Muscle layer of colon (tissue), 2 donors: ENCODE measurements at regions not wholly inside any gene's neighbourhood (a gene's known extent, or its start where the extent isn't known, plus 50 kb on each side); places are given as distances from the start of the nearest gene placed in this dataset.

ENCODE experiments used
- H3K27ac ChIP-seq: one replicate; pipeline ENCODE4 v1.7.0; 2013; ENCODE audit warnings: low read depth, mild to moderate bottlenecking, low read length, moderate library complexity
- H3K27me3 ChIP-seq, 2 donors: one replicate each; pipeline ENCODE4 v1.7.0; 2013; ENCODE audit warnings: low read length in 2 of 2, mild to moderate bottlenecking in 2 of 2; ENCODE audit not compliant: insufficient read depth in 2 of 2, control insufficient read depth in 1 of 2
- H3K36me3 ChIP-seq: one replicate; pipeline ENCODE4 v1.7.0; 2013; ENCODE audit warnings: mild to moderate bottlenecking, low read length; ENCODE audit not compliant: insufficient read depth
- H3K4me1 ChIP-seq: one replicate; pipeline ENCODE4 v1.7.0; 2013; ENCODE audit warnings: mild to moderate bottlenecking, low read length; ENCODE audit not compliant: insufficient read depth
- H3K4me3 ChIP-seq, 2 donors: one replicate each; pipeline ENCODE4 v1.7.0; 2013; ENCODE audit warnings: low read length in 2 of 2, low read depth in 1 of 2, mild to moderate bottlenecking in 1 of 2, moderate library complexity in 1 of 2
- H3K9ac ChIP-seq: one replicate; pipeline ENCODE4 v1.7.0; 2013; ENCODE audit warnings: low read length
- H3K9me3 ChIP-seq: one replicate; pipeline ENCODE4 v1.7.0; 2013; ENCODE audit warnings: mild to moderate bottlenecking, low read length
- donor health status: abdominal sarcoma.
- donor health status: Adenocarcinoma of cecum.

DNA sequence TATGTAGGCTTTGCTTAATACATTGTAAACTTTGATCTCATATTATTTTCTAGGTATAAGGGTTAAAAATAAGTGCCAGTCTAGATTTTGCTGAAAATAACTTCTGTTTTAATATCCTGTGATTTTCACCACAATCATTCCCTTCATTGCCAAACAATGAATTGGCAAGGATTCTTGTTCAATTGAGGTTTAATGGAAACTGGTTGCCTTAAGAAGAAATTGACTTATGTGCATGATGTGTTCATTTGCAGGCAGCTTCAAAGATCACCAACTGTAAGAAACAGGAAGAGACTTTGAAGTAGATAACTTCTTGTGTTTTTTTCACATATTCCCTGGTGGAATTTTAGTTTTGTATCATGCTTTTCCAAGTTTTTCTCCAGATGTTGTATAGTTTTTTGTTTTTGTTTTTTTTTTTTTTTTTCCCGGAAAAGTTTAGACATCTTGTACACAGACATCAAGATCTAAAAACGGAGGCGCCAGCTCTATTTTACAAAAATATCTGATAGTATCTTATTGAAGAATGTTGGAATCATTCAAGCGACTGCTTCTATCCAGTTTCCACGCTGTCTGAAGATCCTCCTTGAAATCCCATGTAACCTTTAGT lies 108.3 kb downstream of the POSTN start:
- Histone ChIP-seq H3K9ac (no peak overlapping the region), H3K27ac (no peak overlapping the region), H3K4me3 (no peak overlapping the region), H3K9me3 (no peaks in the 10 kb centered on the region), H3K27me3 (no peaks in the 10 kb centered on the region), H3K36me3 (no peaks in the 10 kb centered on the region), H3K4me1 (peaks cover 16% of the 10 kb centered on the region)

DNA sequence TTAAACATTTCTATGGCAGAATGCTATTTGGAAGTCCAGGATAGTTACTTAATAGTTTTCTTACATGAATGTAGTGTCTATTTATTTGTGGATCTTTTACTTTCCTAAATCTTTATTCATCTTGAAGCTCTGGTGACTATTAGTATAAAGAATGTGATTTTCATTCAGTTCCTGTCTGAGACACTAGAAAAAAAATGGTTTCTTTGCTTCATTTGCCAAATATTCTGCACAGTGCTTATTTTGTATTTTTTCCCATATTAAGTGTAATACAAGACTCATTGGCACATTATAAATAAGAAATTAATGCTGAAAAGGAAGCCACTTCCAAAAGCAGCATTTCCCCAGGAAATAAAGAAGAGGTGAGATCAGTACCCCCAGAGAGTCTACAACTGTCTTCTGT lies 109.8 kb downstream of the POSTN start:
- Histone ChIP-seq H3K4me3 (no peak overlapping the region), H3K4me1 (peaks cover 12% of the 10 kb centered on the region), H3K27me3 (no peaks in the 10 kb centered on the region), H3K27ac (no peak overlapping the region), H3K9ac (no peak overlapping the region), H3K9me3 (no peaks in the 10 kb centered on the region), H3K36me3 (no peaks in the 10 kb centered on the region)

DNA sequence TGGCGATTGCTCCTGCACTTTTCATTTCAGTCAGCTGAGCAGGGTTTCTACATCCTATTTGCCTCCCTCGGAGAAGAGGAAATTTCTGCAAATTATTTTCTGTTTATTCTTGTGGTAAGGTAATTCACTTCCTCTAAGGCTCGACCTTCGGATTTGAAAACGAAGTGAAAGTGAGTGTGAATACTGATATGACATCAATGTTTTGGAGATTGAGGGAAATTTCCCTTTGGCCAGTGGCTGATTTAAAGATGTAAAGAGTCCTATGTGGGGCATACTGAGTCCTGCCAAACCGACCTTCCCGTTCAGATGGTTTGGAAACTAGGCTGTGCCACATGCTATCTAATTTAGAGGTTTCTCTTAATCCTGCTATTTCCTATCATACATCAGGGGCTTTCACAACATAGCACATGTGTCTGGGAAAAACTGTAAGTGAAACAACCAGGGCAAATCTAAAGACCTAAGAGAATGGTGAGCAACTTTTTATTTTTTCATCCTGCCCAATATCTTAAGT lies 112.3 kb downstream of the POSTN start:
- no peak overlapping the region for H3K9ac ChIP-seq
- no peak overlapping the region for H3K4me3 ChIP-seq
- H3K27me3 ChIP-seq, result no peaks in the 10 kb centered on the region
- no peaks in the 10 kb centered on the region for H3K9me3 ChIP-seq
- H3K4me1 ChIP-seq, result peaks cover 16% of the 10 kb centered on the region
- H3K36me3 ChIP-seq, result no peaks in the 10 kb centered on the region
- no peak overlapping the region for H3K27ac ChIP-seq

DNA sequence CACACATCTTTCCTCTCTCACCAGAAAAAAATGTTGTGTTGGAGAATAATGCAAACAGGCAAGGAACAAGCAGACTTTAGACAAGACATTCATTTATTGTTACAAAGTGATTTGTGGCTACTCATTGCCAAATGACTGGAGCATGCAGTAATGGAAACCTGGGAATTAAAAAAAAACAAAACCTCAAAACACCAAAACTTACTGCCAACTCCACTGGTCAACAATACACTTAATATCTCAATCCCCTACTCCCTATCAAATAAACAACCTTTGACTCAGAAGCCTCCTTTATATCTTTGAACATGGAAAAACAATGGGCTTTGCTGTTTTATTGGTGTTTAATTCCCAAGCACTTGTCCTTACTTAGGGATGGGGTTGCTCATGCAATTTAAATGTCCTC lies 112.8 kb downstream of the POSTN start:
- Histone ChIP-seq H3K36me3 (no peaks in the 10 kb centered on the region), H3K27ac (no peak overlapping the region), H3K4me3 (no peak overlapping the region), H3K4me1 (peaks cover 21% of the 10 kb centered on the region), H3K9ac (no peak overlapping the region), H3K9me3 (no peaks in the 10 kb centered on the region), H3K27me3 (no peaks in the 10 kb centered on the region)

DNA sequence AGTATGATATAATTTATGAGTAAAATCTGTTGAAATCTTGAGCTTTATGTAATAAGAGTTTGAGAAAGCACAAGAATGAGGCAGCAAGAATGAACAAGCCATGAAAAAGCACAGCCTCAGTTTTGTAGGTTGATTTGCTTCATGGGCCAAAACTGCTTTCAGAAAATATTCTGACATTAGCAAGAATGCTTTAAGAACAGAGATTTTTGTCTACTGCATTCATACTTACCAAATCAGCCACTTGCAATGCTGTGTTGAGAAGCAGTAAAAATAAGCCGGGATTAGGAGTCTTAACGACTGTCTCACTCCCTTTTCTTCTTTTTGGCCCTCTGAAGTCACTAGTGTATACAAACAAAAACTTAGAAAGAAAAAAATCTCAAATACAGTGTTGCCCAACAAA lies 114.5 kb downstream of the POSTN start:
- H3K27ac ChIP-seq, result no peak overlapping the region
- H3K4me1 ChIP-seq, result peaks cover 25% of the 10 kb centered on the region

DNA sequence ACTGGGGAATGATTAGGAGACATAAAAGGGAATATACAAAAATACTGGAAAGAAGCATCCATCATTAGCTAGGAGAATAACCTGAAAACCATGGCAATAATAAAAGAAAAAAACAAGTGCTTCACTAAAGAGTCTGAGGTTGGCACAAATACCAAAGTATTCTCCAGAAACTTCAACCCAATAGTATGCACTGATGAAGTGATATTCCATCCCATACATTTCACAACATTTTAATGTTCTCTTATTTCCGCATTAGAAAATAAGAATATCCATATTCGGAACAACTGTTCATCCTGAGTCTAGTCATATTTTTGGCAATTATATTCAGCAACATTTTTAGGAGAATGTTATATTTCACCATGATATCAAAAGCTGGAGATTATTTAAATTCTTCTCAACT lies 116.2 kb downstream of the POSTN start:
- Histone ChIP-seq H3K27ac (no peak overlapping the region), H3K27me3 (no peaks in the 10 kb centered on the region), H3K36me3 (no peaks in the 10 kb centered on the region), H3K4me1 (peaks cover 25% of the 10 kb centered on the region), H3K9me3 (no peaks in the 10 kb centered on the region), H3K9ac (no peak overlapping the region), H3K4me3 (no peak overlapping the region)

More for the DNA sequence above, 114.5 kb downstream of the POSTN start:
- Histone ChIP-seq H3K4me3 (no peak overlapping the region), H3K27me3 (no peaks in the 10 kb centered on the region), H3K9ac (no peak overlapping the region), H3K9me3 (no peaks in the 10 kb centered on the region), H3K36me3 (no peaks in the 10 kb centered on the region)

DNA sequence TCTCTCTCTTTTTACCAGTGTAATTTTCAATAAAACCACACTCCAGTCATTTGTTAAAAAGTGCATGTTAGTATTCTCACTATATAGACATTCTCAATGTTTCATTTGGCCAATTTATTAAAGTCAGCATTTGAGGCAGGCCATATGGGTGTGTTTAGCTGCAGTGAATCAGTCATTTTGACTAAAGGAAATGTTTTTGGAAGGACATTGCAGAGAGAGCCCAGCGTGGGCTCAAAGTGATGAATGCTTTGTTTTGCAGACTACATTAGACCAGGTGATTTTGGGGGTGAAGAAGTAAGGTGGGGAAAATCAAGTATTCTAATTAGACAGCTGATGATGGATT lies 116.7 kb downstream of the POSTN start:
- H3K9me3 ChIP-seq, result no peaks in the 10 kb centered on the region
- H3K4me3 ChIP-seq, result no peak overlapping the region
- peaks cover 25% of the 10 kb centered on the region for H3K4me1 ChIP-seq
- H3K9ac ChIP-seq, result no peak overlapping the region
- no peaks in the 10 kb centered on the region for H3K36me3 ChIP-seq
- H3K27ac ChIP-seq, result no peak overlapping the region
- no peaks in the 10 kb centered on the region for H3K27me3 ChIP-seq

DNA sequence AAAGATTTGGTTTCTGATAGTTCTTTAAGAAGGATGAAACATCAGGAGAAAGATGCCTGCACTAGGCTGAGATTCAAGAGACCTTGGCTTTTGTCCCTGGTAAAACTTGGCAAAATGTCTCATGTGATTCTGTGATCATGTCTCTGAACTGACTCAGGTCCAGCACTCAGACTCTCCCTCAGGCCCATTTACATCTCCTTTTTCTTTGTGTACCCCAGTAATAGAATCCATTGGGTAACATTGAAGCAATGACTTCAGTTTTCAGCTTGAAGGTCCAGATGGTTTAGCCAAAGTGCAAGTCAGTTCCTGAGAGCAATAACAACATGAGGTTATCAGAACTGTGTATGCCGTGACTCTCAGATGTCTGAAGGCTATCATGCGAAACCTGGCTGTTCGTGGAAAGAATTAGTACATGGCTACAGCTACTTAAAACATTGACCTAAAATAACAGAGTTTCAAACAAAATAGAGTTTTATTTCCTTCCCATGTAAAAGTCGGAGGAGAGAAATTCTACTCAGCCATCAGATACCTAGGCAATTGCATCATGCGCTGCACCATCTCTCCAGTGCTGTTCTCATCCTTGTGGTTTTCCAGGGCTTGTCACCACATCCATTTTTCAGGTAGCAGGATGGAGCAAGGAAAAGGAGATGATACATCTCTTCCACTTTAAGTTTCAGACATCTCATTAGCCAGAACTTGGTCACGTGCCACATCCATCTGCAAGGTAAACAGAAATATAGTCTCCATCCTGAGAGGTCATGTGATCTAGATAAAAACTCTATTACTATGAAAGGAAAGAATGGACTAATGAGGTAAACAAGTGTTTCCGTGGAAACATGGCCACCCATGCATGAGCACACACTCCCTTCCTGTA lies 117.3 kb downstream of the POSTN start:
- Histone ChIP-seq H3K27ac (no peak overlapping the region), H3K36me3 (no peaks in the 10 kb centered on the region)

DNA sequence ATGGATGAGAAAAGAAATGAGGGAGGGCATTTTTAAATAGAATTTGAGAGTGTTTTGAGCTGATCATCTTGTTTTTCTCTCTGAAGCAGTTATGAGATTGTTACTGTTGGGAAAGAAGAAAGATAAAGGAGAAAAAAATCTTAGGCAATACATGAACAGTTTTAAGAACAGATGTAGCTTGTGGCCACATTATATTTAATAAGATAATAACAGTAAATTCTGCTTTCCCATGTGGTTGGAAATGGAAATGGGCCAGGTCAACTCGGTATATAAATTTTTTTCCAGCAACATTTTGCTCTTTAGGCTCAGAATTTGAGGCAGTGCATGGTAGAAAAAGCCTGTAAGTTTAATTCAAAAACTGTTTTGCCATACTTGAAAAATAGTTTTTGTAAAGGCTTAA lies 118.7 kb downstream of the POSTN start:
- Histone ChIP-seq H3K36me3 (no peaks in the 10 kb centered on the region), H3K27ac (no peak overlapping the region), H3K4me1 (peaks cover 25% of the 10 kb centered on the region), H3K4me3 (no peak overlapping the region), H3K9me3 (no peaks in the 10 kb centered on the region), H3K9ac (no peak overlapping the region), H3K27me3 (no peaks in the 10 kb centered on the region)

More for the DNA sequence above, 117.3 kb downstream of the POSTN start:
- no peak overlapping the region for H3K9ac ChIP-seq
- no peak overlapping the region for H3K4me3 ChIP-seq
- H3K27me3 ChIP-seq, result no peaks in the 10 kb centered on the region
- H3K9me3 ChIP-seq, result no peaks in the 10 kb centered on the region
- H3K4me1 ChIP-seq, result peaks cover 25% of the 10 kb centered on the region

DNA sequence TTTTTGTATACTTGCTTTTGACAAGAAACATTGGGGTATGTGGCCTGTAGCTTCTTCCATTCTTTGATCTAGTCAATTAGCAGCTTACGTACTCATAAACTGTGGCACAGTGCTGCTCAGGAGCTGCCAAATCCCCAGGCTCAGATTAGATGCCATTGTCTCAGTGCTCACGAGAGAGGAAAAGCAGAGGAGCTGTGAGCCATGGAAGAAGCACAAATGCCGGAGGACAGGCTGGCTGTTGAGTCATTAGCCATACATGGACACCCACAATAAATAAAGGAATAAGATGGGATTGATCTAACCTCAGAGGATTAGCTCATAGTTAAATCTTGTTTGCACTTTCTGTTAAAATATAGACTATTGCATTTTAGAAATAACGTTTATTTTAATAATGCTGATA lies 121.7 kb downstream of the POSTN start:
- H3K27ac ChIP-seq, result no peak overlapping the region
- no peak overlapping the region for H3K9ac ChIP-seq
- no peaks in the 10 kb centered on the region for H3K9me3 ChIP-seq
- H3K36me3 ChIP-seq, result no peaks in the 10 kb centered on the region
- no peaks in the 10 kb centered on the region for H3K27me3 ChIP-seq
- H3K4me1 ChIP-seq, result peaks cover 15% of the 10 kb centered on the region
- no peak overlapping the region for H3K4me3 ChIP-seq

DNA sequence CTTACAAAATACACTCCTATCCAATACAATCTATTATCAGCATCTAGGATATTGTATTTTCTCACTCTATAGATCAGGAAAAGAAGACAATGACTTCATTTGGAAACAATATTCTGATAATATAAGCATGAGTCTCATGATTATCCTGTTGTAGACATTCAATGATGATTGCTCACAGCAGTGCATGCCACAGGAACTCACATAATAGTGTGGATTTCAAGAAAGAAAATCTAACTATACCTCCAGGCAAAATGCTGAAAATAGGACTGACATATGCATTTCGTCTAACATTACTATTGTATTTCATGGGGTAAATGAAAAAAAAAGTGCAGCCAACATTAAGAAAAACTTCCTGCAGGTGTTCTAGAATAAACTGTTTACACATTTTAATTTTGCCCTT lies 122.6 kb downstream of the POSTN start:
- H3K4me3 ChIP-seq, result no peak overlapping the region
- H3K4me1 ChIP-seq, result peaks cover 6% of the 10 kb centered on the region
- no peaks in the 10 kb centered on the region for H3K27me3 ChIP-seq
- no peak overlapping the region for H3K27ac ChIP-seq
- no peaks in the 10 kb centered on the region for H3K9me3 ChIP-seq
- no peak overlapping the region for H3K9ac ChIP-seq
- H3K36me3 ChIP-seq, result no peaks in the 10 kb centered on the region

DNA sequence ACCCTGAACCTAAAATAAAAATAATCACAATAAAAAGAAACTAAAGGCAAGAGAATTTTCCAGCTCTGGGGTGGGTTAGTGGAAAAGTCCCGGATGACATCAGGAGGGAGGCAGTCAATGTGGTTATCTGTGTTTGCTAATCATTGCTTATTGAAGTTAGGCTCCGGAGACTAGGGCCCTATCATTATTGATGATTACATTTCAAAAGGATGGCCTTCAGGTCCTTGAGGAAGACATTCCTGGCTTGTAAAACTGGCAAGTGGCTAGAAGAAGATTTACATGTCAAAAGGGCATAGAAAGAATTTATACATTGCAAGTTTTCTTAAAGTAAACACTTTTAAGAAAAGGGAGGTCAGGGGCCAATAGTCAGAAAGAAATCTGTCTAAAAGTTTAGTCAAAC lies 123.4 kb downstream of the POSTN start:
- H3K4me3 ChIP-seq, result no peak overlapping the region
- H3K9ac ChIP-seq, result no peak overlapping the region
- no peaks in the 10 kb centered on the region for H3K9me3 ChIP-seq
- H3K27ac ChIP-seq, result no peak overlapping the region
- H3K27me3 ChIP-seq, result no peaks in the 10 kb centered on the region
- peaks cover 4% of the 10 kb centered on the region for H3K4me1 ChIP-seq
- H3K36me3 ChIP-seq, result no peaks in the 10 kb centered on the region
